ENCODE measurements at regions not wholly inside any gene's neighbourhood (a gene's known extent, or its start where the extent isn't known, plus 50 kb on each side); places are given as distances from the start of the nearest gene placed in this dataset.

- no peak for DNase-seq (ENCODE audit: low read depth)
Measured at GRCh38 chr6:165717732-165718465, 54.9 kb upstream of the PDE10A start.

- DNase-seq (ENCODE audit: low read depth), result no peak
Measured at GRCh38 chr6:165716886-165717285, 53.8 kb upstream of the PDE10A start.

- no peak for DNase-seq (ENCODE audit: low read depth)
Measured at GRCh38 chr6:165715428-165715827, 52.4 kb upstream of the PDE10A start.

GRCh38 chr6:165714907-165715306 lies 51.9 kb upstream of the PDE10A start:
- no peak for DNase-seq (ENCODE audit: low read depth)

GRCh38 chr6:165713845-165714466 lies 50.9 kb upstream of the PDE10A start:
- no peak for DNase-seq (ENCODE audit: low read depth)

Data from activated gamma-delta T cell treated with anti-CD3 and anti-CD28 coated beads, Interleukin-2, amount 50 U/mL, for 16 hours (primary cell).